HepG2 (cell line): ENCODE measurements at regions not wholly inside any gene's neighbourhood (a gene's known extent, or its start where the extent isn't known, plus 50 kb on each side); places are given as distances from the start of the nearest gene placed in this dataset.

Experiments
- ATAC-seq: fragments of 200-7000 bp; cut with Tn5 transposase; 3 replicates; pipeline ENCODE4 v1.9.1; 2020; ENCODE audit warnings: mild to moderate bottlenecking, moderate library complexity
- BruUV-seq: library from RNA; stranded (reverse); fragments of 400-500 nt; replicated peaks from 2 replicates; lab custom pipeline; 2021; lab: Mats Ljungman, UMichigan
- CTCF ChIA-PET: fragments of 300-600 bp; formaldehyde crosslinking; extraction: SDS; loops from one replicate; lab custom pipeline; 2021; ENCODE audit warnings: low total read pairs, inconsistent platforms, low intra/inter-chr PET ratio; lab: Yijun Ruan, JAX
- POLR2A ChIA-PET: fragments of 350-600 bp; sonication (Branson Sonifier 250); formaldehyde crosslinking; loops from one replicate; lab custom pipeline; 2020; ENCODE audit warnings: antibody characterized with exemption, inconsistent platforms; lab: Yijun Ruan, JAX
- DNase-seq: peaks from one replicate; pipeline ENCODE4 v3.0.0-alpha.2; 2015; ENCODE audit warnings: low spot score
- FAIRE-seq: peaks from 3 replicates; lab custom pipeline; 2011; peaks lifted over from hg19 to GRCh38; lab: Jason Lieb, UNC
- H2AFZ ChIP-seq: one replicate; pipeline ENCODE4 v1.6.1; 2011; ENCODE audit warnings: low read length, inconsistent platforms
- H3K27ac ChIP-seq: fragments of 300-600 bp; 3 replicates; pipeline ENCODE4 v1.8.0; 2011; ENCODE audit warnings: mixed run types, mild to moderate bottlenecking, mixed read lengths, low read length, inconsistent platforms; ENCODE audit not compliant: insufficient read depth; ENCODE audit errors: extremely low read length
- H3K27me3 ChIP-seq, 2 experiments: fragments of 200-600 bp in 1 of 2; 2 replicates in 1 of 2; 3 replicates in 1 of 2; pipeline versions ENCODE4 v1.6.0 to v1.8.0; 2011; ENCODE audit warnings: low read length in 2 of 2, mild to moderate bottlenecking in 2 of 2, moderate library complexity in 2 of 2, inconsistent platforms in 1 of 2; ENCODE audit not compliant: insufficient read depth in 2 of 2, control insufficient read depth in 1 of 2
- H3K36me3 ChIP-seq, 2 experiments: fragments of 200-600 bp in 1 of 2; replicated peaks in 1 of 2; 2 replicates in 1 of 2; 3 replicates in 1 of 2; pipeline versions ENCODE4 v1.5.1 to v1.8.0; 2011; ENCODE audit warnings: low read length in 2 of 2, inconsistent platforms in 1 of 2; ENCODE audit not compliant: insufficient read depth in 2 of 2, control insufficient read depth in 1 of 2
- H3K4me1 ChIP-seq: 2 replicates; pipeline ENCODE4 v1.5.1; 2012; ENCODE audit warnings: low read length, inconsistent platforms; ENCODE audit not compliant: insufficient read depth
- H3K4me2 ChIP-seq: 2 replicates; pipeline ENCODE4 v1.6.0; 2011; ENCODE audit warnings: low read depth, low read length, inconsistent platforms
- H3K4me3 ChIP-seq, 3 experiments: fragments of 200-600 bp in 1 of 3; sonication (generic), shearing (Covaris generic) in 1 of 3; replicated peaks in 1 of 3; 2 replicates each; pipeline ENCODE4 v1.5.1; 2011 to 2016; ENCODE audit warnings: low read length in 3 of 3, inconsistent platforms in 2 of 3, low read depth in 2 of 3, mild to moderate bottlenecking in 2 of 3, control low read depth in 1 of 3, mixed read lengths in 1 of 3; ENCODE audit not compliant: insufficient read depth in 1 of 3
- H3K79me2 ChIP-seq: one replicate; pipeline ENCODE4 v1.6.1; 2011; ENCODE audit warnings: low read length, inconsistent platforms; ENCODE audit not compliant: insufficient read depth
- H3K9ac ChIP-seq: 2 replicates; pipeline ENCODE4 v1.6.0; 2011; ENCODE audit warnings: mild to moderate bottlenecking, low read depth, low read length, inconsistent platforms; ENCODE audit not compliant: insufficient read depth
- H3K9me3 ChIP-seq: 2 replicates; pipeline ENCODE4 v1.5.1; 2012; ENCODE audit warnings: mild to moderate bottlenecking, low read length
- H4K20me1 ChIP-seq: 2 replicates; pipeline ENCODE4 v1.6.0; 2011; ENCODE audit warnings: inconsistent platforms, mild to moderate bottlenecking, low read length, moderate library complexity; ENCODE audit not compliant: insufficient read depth
- AGO2 ChIP-seq: fragments of 200-400 bp; formaldehyde crosslinking; optimal IDR thresholded peaks from 2 replicates; pipeline ENCODE3; 2017; ENCODE audit warnings: mild to moderate bottlenecking, low read depth, low read length, moderate library complexity
- DPF2 ChIP-seq: sonication (generic); formaldehyde crosslinking; IDR thresholded peaks from 2 replicates; pipeline ENCODE4 v1.4.0; 2020; ENCODE audit warnings: mild to moderate bottlenecking, low read depth, missing genetic modification reagents, borderline replicate concordance
- FOXK2 ChIP-seq: fragments of 450-650 bp; IDR thresholded peaks from 2 replicates; pipeline ENCODE4 v1.6.1; 2016
- GTF3A ChIP-seq: sonication (generic); formaldehyde crosslinking; conservative IDR thresholded peaks from 2 replicates; pipeline ENCODE4 v1.4.0; 2020; ENCODE audit warnings: mild to moderate bottlenecking, missing genetic modification reagents
- HMG20B ChIP-seq: conservative IDR thresholded peaks from 2 replicates; pipeline ENCODE4 v1.6.1; 2016; ENCODE audit warnings: missing genetic modification reagents, missing compliant biosample characterization
- LBX2 ChIP-seq: sonication (generic); formaldehyde crosslinking; IDR thresholded peaks from 2 replicates; pipeline ENCODE4 v1.5.0; 2020; ENCODE audit warnings: missing genetic modification reagents, mild to moderate bottlenecking, borderline replicate concordance
- NFAT5 ChIP-seq: sonication (generic); formaldehyde crosslinking; IDR thresholded peaks from 2 replicates; pipeline ENCODE4 v1.4.0; 2020; ENCODE audit warnings: missing genetic modification reagents
- ZFP1 ChIP-seq: IDR thresholded peaks from 2 replicates; pipeline ENCODE4 v1.6.1; 2016
- ZHX1 ChIP-seq: sonication (generic); formaldehyde crosslinking; IDR thresholded peaks from 2 replicates; pipeline ENCODE4 v1.8.1; 2022; ENCODE audit warnings: low read depth, mild to moderate bottlenecking, missing genetic modification reagents
- ZNF432 ChIP-seq: sonication (generic); formaldehyde crosslinking; IDR thresholded peaks from 2 replicates; pipeline ENCODE4 v1.5.0; 2020; ENCODE audit warnings: missing genetic modification reagents, mild to moderate bottlenecking, borderline replicate concordance
- ZNF557 ChIP-seq: sonication (generic); formaldehyde crosslinking; IDR thresholded peaks from 2 replicates; pipeline ENCODE4 v1.4.0; 2020; ENCODE audit warnings: missing genetic modification reagents
- ZNF563 ChIP-seq: sonication (generic); formaldehyde crosslinking; IDR thresholded peaks from 2 replicates; pipeline ENCODE4 v1.8.0; 2022; ENCODE audit warnings: mild to moderate bottlenecking, moderate library complexity, missing genetic modification reagents
- ZNF569 ChIP-seq: sonication (generic); formaldehyde crosslinking; IDR thresholded peaks from 2 replicates; pipeline ENCODE4 v1.5.0; 2020; ENCODE audit warnings: mild to moderate bottlenecking, missing genetic modification reagents, moderate library complexity, borderline replicate concordance
- ZNF841 ChIP-seq: sonication (generic); formaldehyde crosslinking; IDR thresholded peaks from 2 replicates; pipeline ENCODE4 v1.8.1; 2023; ENCODE audit warnings: missing genetic modification reagents, borderline replicate concordance
- WGBS: methylation state at CpG from one replicate; pipeline ENCODE4 v1.1.6; 2017; ENCODE audit warnings: low lambda C conversion rate; 5-methylcytosine and 5-hydroxymethylcytosine counted together
- in situ Hi-C: cut with HindIII; loops from 2 replicates; pipeline ENCODE4 v1.10.0; 2017; ENCODE audit warnings: low pct_unique_long_range_greater_than_20kb; ENCODE audit not compliant: extremely low pct_ligation_motif_present
- intact Hi-C: fragments of 100-400 bp; cut with micrococcal nuclease; formaldehyde crosslinking; loops from one replicate; pipeline ENCODE4 v1.10.0; 2022; ENCODE audit not compliant: unreplicated experiment

GRCh38 chr3:127451321-127451720 lies 139.2 kb downstream of the TPRA1 start (continued):
- TF ChIP-seq ZHX1 (CRISPR knock-in tag) (no peak), ZNF557 (CRISPR knock-in tag) (no peak), NFAT5 (CRISPR knock-in tag) (no peak)

GRCh38 chr3:127450331-127450730 lies 140.2 kb downstream of the TPRA1 start:
- Histone ChIP-seq H3K4me2 (no peak overlapping the region), H3K4me1 (no peaks in the 10 kb centered on the region), H3K4me3 (no peak overlapping the region), H2AFZ (no peak overlapping the region), H3K79me2 (no peaks in the 10 kb centered on the region), H3K9ac (no peak overlapping the region), H3K9me3 (no peaks in the 10 kb centered on the region), H3K27ac (no peak overlapping the region), H3K27me3 (peaks cover 0 to 35% of the 10 kb centered on the region in 2 experiments; a peak in 3 of 5 replicates), H4K20me1 (0 out of 2 replicates have a peak, but pooled peaks cover 2% of the 10 kb centered on the region), H3K36me3 (no peaks in the 10 kb centered on the region)
- intact Hi-C loops (no loop called here), in situ Hi-C loops (loop anchor here (10.0 kb wide), 2 partner anchors 196 to 696 kb away; no protein-coding TSS in a partner anchor)
- no TSS peak for BruUV-seq
- 6% methylated on average over 3 of the region's 8 CpGs for WGBS
- ChIA-PET POLR2A (no interaction called here), CTCF (no interaction called here)
- ATAC-seq (no peak), DNase-seq (no peak), FAIRE-seq (no peak)
- TF ChIP-seq HMG20B (CRISPR knock-in tag) (no peak), ZNF569 (no peak), AGO2 (no peak), ZNF563 (CRISPR knock-in tag) (no peak), GTF3A (CRISPR knock-in tag) (no peak), FOXK2 (no peak), LBX2 (CRISPR knock-in tag) (no peak), ZNF432 (no peak), ZFP1 (no peak), ZNF841 (CRISPR knock-in tag) (no peak), DPF2 (CRISPR knock-in tag) (no peak)
